ENCODE measurements at regions not wholly inside any gene's neighbourhood (a gene's known extent, or its start where the extent isn't known, plus 50 kb on each side); places are given as distances from the start of the nearest gene placed in this dataset.
A peak's percentile ranks its signal among the peaks of the same experiment; 100 is the strongest.

- H3K27me3 ChIP-seq (ENCODE audit: control insufficient read depth in 1 of 2, insufficient read depth in 2 of 2, low read length in 2 of 2) = peaks cover 8% of the 10 kb centered on the region in 2 donors
- no peaks in the 10 kb centered on the region for H3K9me3 ChIP-seq (ENCODE audit: control insufficient read depth in 1 of 2, low read length in 2 of 2)
- H3K9ac ChIP-seq (ENCODE audit: low read depth in 1 of 2, low read length in 2 of 2) = no peak overlapping the region
- H3K4me3 ChIP-seq (ENCODE audit: low read depth in 1 of 2, low read length in 2 of 2) = peak overlapping the region in 1 of 2 donors; percentile 60
- H3K36me3 ChIP-seq (ENCODE audit: control insufficient read depth in 1 of 2, insufficient read depth in 2 of 2, low read length in 2 of 2) = no peaks in the 10 kb centered on the region
- no peak overlapping the region for H3K27ac ChIP-seq (ENCODE audit: low read depth, low read length)
- no peaks in the 10 kb centered on the region for H3K4me1 ChIP-seq (ENCODE audit: control insufficient read depth in 1 of 2, insufficient read depth in 2 of 2, low read length in 2 of 2)
These were observed 74.1 kb upstream of the KCNMA1 start for GRCh38 chr10:77711683-77712049.

DNA sequence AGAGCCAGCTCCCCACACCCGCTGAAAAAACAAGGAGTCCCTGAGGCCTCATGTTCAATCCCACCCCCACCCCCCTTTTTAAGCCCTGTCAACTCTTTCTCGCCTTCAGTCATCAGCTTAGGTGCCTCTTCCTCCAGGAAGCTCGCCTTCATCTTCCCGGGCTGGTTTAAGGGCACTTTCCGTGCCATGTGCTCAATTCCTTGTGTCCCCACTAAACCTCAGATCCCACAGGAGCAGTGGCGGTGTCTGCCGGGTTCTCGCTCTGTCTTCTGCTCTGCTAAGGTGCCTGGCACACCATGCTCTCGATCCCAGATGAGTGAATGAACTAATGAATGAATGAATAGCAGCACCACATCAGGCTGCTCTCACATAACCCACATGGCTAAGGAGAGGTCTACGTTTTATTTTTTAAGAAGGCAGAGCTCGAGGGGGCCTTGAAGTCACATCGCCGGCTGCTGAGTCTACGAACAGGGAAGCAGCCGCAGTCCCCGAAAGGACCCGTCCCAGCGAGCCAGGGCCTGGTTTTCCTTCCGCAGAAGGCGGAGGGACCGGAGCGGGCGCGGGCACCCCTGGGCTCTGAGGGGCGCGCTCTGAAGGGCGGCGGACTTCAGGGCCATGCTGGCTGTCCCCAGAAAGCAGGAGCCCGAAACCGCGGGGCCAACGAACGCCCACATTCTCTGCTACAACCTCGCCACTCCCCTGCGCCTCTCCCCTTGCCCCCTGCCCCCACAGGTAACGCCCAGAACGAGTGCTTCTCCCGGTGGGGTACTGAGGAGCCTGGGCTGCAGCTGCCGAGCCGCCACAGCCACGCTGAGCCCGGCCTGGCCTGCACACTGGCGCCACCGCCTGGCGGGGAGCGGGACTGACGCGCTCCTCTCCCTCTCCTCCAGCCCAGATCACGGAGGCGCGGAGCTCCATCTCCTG lies 73.4 kb upstream of the KCNMA1 start:
- no peak overlapping the region for H3K27ac ChIP-seq (ENCODE audit: low read depth, low read length)
- H3K27me3 ChIP-seq (ENCODE audit: control insufficient read depth in 1 of 2, insufficient read depth in 2 of 2, low read length in 2 of 2) = peaks cover 8% of the 10 kb centered on the region in 2 donors
- H3K9me3 ChIP-seq (ENCODE audit: control insufficient read depth in 1 of 2, low read length in 2 of 2) = no peaks in the 10 kb centered on the region
- no peaks in the 10 kb centered on the region for H3K4me1 ChIP-seq (ENCODE audit: control insufficient read depth in 1 of 2, insufficient read depth in 2 of 2, low read length in 2 of 2)
- peak overlapping the region; percentile 52 to 60 for H3K4me3 ChIP-seq (ENCODE audit: low read depth in 1 of 2, low read length in 2 of 2)
- no peaks in the 10 kb centered on the region for H3K36me3 ChIP-seq (ENCODE audit: control insufficient read depth in 1 of 2, insufficient read depth in 2 of 2, low read length in 2 of 2)
- no peak overlapping the region for H3K9ac ChIP-seq (ENCODE audit: low read depth in 1 of 2, low read length in 2 of 2)

- H3K27ac ChIP-seq (ENCODE audit: low read depth, low read length) = no peak overlapping the region
- no peaks in the 10 kb centered on the region for H3K36me3 ChIP-seq (ENCODE audit: control insufficient read depth in 1 of 2, insufficient read depth in 2 of 2, low read length in 2 of 2)
- no peak overlapping the region for H3K4me3 ChIP-seq (ENCODE audit: low read depth in 1 of 2, low read length in 2 of 2)
- no peak overlapping the region for H3K9ac ChIP-seq (ENCODE audit: low read depth in 1 of 2, low read length in 2 of 2)
- H3K27me3 ChIP-seq (ENCODE audit: control insufficient read depth in 1 of 2, insufficient read depth in 2 of 2, low read length in 2 of 2) = peaks cover 8% of the 10 kb centered on the region in 2 donors
- no peaks in the 10 kb centered on the region for H3K9me3 ChIP-seq (ENCODE audit: control insufficient read depth in 1 of 2, low read length in 2 of 2)
- no peaks in the 10 kb centered on the region for H3K4me1 ChIP-seq (ENCODE audit: control insufficient read depth in 1 of 2, insufficient read depth in 2 of 2, low read length in 2 of 2)
These were observed 72.5 kb upstream of the KCNMA1 start for GRCh38 chr10:77710081-77710551.

- Histone ChIP-seq H3K4me3 (ENCODE audit: low read depth in 1 of 2, low read length in 2 of 2) (no peak overlapping the region), H3K36me3 (ENCODE audit: control insufficient read depth in 1 of 2, insufficient read depth in 2 of 2, low read length in 2 of 2) (no peaks in the 10 kb centered on the region), H3K4me1 (ENCODE audit: control insufficient read depth in 1 of 2, insufficient read depth in 2 of 2, low read length in 2 of 2) (no peaks in the 10 kb centered on the region), H3K9ac (ENCODE audit: low read depth in 1 of 2, low read length in 2 of 2) (no peak overlapping the region), H3K27me3 (ENCODE audit: control insufficient read depth in 1 of 2, insufficient read depth in 2 of 2, low read length in 2 of 2) (peaks cover 8% of the 10 kb centered on the region in 2 donors), H3K27ac (ENCODE audit: low read depth, low read length) (no peak overlapping the region), H3K9me3 (ENCODE audit: control insufficient read depth in 1 of 2, low read length in 2 of 2) (no peaks in the 10 kb centered on the region)
These were observed 70.0 kb upstream of the KCNMA1 start for GRCh38 chr10:77707570-77707969.

GRCh38 chr10:77702166-77702565 lies 64.6 kb upstream of the KCNMA1 start:
- no peak overlapping the region for H3K4me3 ChIP-seq (ENCODE audit: low read depth in 1 of 2, low read length in 2 of 2)
- no peaks in the 10 kb centered on the region for H3K4me1 ChIP-seq (ENCODE audit: control insufficient read depth in 1 of 2, insufficient read depth in 2 of 2, low read length in 2 of 2)
- no peak overlapping the region for H3K9ac ChIP-seq (ENCODE audit: low read depth in 1 of 2, low read length in 2 of 2)
- no peaks in the 10 kb centered on the region for H3K9me3 ChIP-seq (ENCODE audit: control insufficient read depth in 1 of 2, low read length in 2 of 2)
- no peaks in the 10 kb centered on the region for H3K36me3 ChIP-seq (ENCODE audit: control insufficient read depth in 1 of 2, insufficient read depth in 2 of 2, low read length in 2 of 2)
- no peak overlapping the region for H3K27ac ChIP-seq (ENCODE audit: low read depth, low read length)
- H3K27me3 ChIP-seq (ENCODE audit: control insufficient read depth in 1 of 2, insufficient read depth in 2 of 2, low read length in 2 of 2) = no peaks in the 10 kb centered on the region

- H3K36me3 ChIP-seq (ENCODE audit: control insufficient read depth in 1 of 2, insufficient read depth in 2 of 2, low read length in 2 of 2) = no peaks in the 10 kb centered on the region
- H3K27ac ChIP-seq (ENCODE audit: low read depth, low read length) = no peak overlapping the region
- no peaks in the 10 kb centered on the region for H3K9me3 ChIP-seq (ENCODE audit: control insufficient read depth in 1 of 2, low read length in 2 of 2)
- H3K9ac ChIP-seq (ENCODE audit: low read depth in 1 of 2, low read length in 2 of 2) = no peak overlapping the region
- no peak overlapping the region for H3K4me3 ChIP-seq (ENCODE audit: low read depth in 1 of 2, low read length in 2 of 2)
- H3K4me1 ChIP-seq (ENCODE audit: control insufficient read depth in 1 of 2, insufficient read depth in 2 of 2, low read length in 2 of 2) = no peaks in the 10 kb centered on the region
- H3K27me3 ChIP-seq (ENCODE audit: control insufficient read depth in 1 of 2, insufficient read depth in 2 of 2, low read length in 2 of 2) = no peaks in the 10 kb centered on the region
These were observed 62.5 kb upstream of the KCNMA1 start for GRCh38 chr10:77700086-77700485.

DNA sequence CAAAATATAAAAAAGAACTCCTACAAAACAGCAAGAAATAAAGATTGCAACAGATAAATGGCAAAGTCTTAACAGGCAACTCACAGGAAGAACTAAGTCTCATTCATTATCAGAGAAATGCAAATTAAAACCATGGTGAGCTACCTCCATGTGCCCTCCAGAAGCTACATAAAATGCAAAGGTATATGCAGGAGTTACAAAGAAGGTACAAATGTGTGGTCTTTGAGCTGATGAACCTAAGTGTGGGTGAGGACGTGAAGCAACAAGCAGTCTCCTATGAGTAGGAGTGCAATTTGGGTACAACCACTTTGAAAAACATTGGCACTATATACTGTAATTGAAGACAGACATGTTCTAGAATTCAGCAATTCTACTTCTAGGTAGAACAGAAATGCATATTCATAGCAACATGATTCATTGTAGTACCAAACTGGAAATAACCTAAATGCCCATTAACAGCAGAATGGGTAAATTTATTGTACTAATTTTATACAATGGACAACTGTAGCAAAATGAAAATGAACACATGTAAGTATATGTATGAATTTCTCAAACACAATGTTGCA lies 61.6 kb upstream of the KCNMA1 start:
- H3K27me3 ChIP-seq (ENCODE audit: control insufficient read depth in 1 of 2, insufficient read depth in 2 of 2, low read length in 2 of 2) = no peaks in the 10 kb centered on the region
- no peaks in the 10 kb centered on the region for H3K4me1 ChIP-seq (ENCODE audit: control insufficient read depth in 1 of 2, insufficient read depth in 2 of 2, low read length in 2 of 2)
- H3K27ac ChIP-seq (ENCODE audit: low read depth, low read length) = no peak overlapping the region
- H3K4me3 ChIP-seq (ENCODE audit: low read depth in 1 of 2, low read length in 2 of 2) = no peak overlapping the region
- H3K9ac ChIP-seq (ENCODE audit: low read depth in 1 of 2, low read length in 2 of 2) = no peak overlapping the region
- H3K36me3 ChIP-seq (ENCODE audit: control insufficient read depth in 1 of 2, insufficient read depth in 2 of 2, low read length in 2 of 2) = no peaks in the 10 kb centered on the region
- no peaks in the 10 kb centered on the region for H3K9me3 ChIP-seq (ENCODE audit: control insufficient read depth in 1 of 2, low read length in 2 of 2)

DNA sequence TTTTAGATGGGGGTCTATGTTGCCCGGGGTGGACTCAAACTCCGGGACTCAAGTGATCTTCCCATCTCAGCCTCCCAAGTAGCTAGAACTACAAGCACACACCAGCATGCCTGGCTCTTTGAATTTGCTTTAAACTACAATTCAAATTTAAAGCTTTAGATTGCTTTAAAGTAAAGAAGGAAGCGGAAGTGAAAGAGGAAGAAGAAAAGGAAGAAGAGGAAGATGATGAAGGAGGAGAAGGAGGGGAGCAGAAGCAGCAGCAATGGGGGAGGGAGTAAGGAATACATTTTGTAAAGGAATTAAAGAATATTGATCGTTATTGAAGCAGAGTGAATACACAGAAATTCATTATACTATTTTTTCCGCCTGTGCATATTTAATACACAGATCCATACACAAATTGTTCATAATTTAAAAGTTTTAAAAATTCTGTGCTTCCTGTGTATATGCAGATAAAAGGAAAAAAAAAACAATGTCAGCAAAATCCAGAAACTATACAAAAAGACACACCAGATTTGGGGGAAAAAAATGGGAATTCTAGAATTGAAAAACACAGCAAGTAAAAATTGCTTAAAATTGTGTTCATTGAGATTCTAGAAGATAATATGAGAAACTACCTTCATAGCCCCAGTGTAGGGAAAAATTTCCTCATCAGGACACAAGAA lies 60.8 kb upstream of the KCNMA1 start:
- Histone ChIP-seq H3K27me3 (ENCODE audit: control insufficient read depth in 1 of 2, insufficient read depth in 2 of 2, low read length in 2 of 2) (no peaks in the 10 kb centered on the region), H3K4me3 (ENCODE audit: low read depth in 1 of 2, low read length in 2 of 2) (no peak overlapping the region), H3K27ac (ENCODE audit: low read depth, low read length) (no peak overlapping the region), H3K9ac (ENCODE audit: low read depth in 1 of 2, low read length in 2 of 2) (no peak overlapping the region), H3K4me1 (ENCODE audit: control insufficient read depth in 1 of 2, insufficient read depth in 2 of 2, low read length in 2 of 2) (no peaks in the 10 kb centered on the region), H3K9me3 (ENCODE audit: control insufficient read depth in 1 of 2, low read length in 2 of 2) (no peaks in the 10 kb centered on the region), H3K36me3 (ENCODE audit: control insufficient read depth in 1 of 2, insufficient read depth in 2 of 2, low read length in 2 of 2) (no peaks in the 10 kb centered on the region)

GRCh38 chr10:77696584-77696983 lies 59.0 kb upstream of the KCNMA1 start:
- Histone ChIP-seq H3K27ac (ENCODE audit: low read depth, low read length) (no peak overlapping the region), H3K4me3 (ENCODE audit: low read depth in 1 of 2, low read length in 2 of 2) (no peak overlapping the region), H3K9ac (ENCODE audit: low read depth in 1 of 2, low read length in 2 of 2) (no peak overlapping the region), H3K36me3 (ENCODE audit: control insufficient read depth in 1 of 2, insufficient read depth in 2 of 2, low read length in 2 of 2) (no peaks in the 10 kb centered on the region), H3K9me3 (ENCODE audit: control insufficient read depth in 1 of 2, low read length in 2 of 2) (no peaks in the 10 kb centered on the region), H3K27me3 (ENCODE audit: control insufficient read depth in 1 of 2, insufficient read depth in 2 of 2, low read length in 2 of 2) (no peaks in the 10 kb centered on the region), H3K4me1 (ENCODE audit: control insufficient read depth in 1 of 2, insufficient read depth in 2 of 2, low read length in 2 of 2) (no peaks in the 10 kb centered on the region)

- H3K4me3 ChIP-seq (ENCODE audit: low read depth in 1 of 2, low read length in 2 of 2) = no peak overlapping the region
- H3K36me3 ChIP-seq (ENCODE audit: control insufficient read depth in 1 of 2, insufficient read depth in 2 of 2, low read length in 2 of 2) = no peaks in the 10 kb centered on the region
- no peak overlapping the region for H3K9ac ChIP-seq (ENCODE audit: low read depth in 1 of 2, low read length in 2 of 2)
- no peaks in the 10 kb centered on the region for H3K27me3 ChIP-seq (ENCODE audit: control insufficient read depth in 1 of 2, insufficient read depth in 2 of 2, low read length in 2 of 2)
- H3K9me3 ChIP-seq (ENCODE audit: control insufficient read depth in 1 of 2, low read length in 2 of 2) = no peaks in the 10 kb centered on the region
- H3K27ac ChIP-seq (ENCODE audit: low read depth, low read length) = no peak overlapping the region
- H3K4me1 ChIP-seq (ENCODE audit: control insufficient read depth in 1 of 2, insufficient read depth in 2 of 2, low read length in 2 of 2) = no peaks in the 10 kb centered on the region
These were observed 57.6 kb upstream of the KCNMA1 start for GRCh38 chr10:77695186-77695585.

Data from duodenal mucosa (tissue), 2 donors.